ENCODE measurements at regions not wholly inside any gene's neighbourhood (a gene's known extent, or its start where the extent isn't known, plus 50 kb on each side); places are given as distances from the start of the nearest gene placed in this dataset.
"Not testable (repeated sequence)": the region's sequence is repeated elsewhere in the genome, so short reads cannot be mapped to it uniquely, and the experiment has no call there.

GRCh38 chr6:151178373-151178772 lies 61.4 kb upstream of the AKAP12 start:
- TF ChIP-seq CTCF (IDR thresholded peaks at IDR 0.05), result no peak
- intact Hi-C loops (cut with DNase I), result no loop called here
- no peaks in the 10 kb centered on the region for H3K9me3 ChIP-seq
- H3K27me3 ChIP-seq, result no peaks in the 10 kb centered on the region
- no peaks in the 10 kb centered on the region for H3K4me1 ChIP-seq
- H3K27ac ChIP-seq, result no peak overlapping the region
- H3K36me3 ChIP-seq, result no peaks in the 10 kb centered on the region
- no peak for DNase-seq (ENCODE audit: low spot score in 2 of 2)
- no peak overlapping the region for H3K4me3 ChIP-seq

GRCh38 chr6:151179321-151179720 lies 60.4 kb upstream of the AKAP12 start:
- no peaks in the 10 kb centered on the region for H3K27me3 ChIP-seq
- no peak overlapping the region for H3K27ac ChIP-seq
- no peaks in the 10 kb centered on the region for H3K4me1 ChIP-seq
- H3K9me3 ChIP-seq, result no peaks in the 10 kb centered on the region
- no peak overlapping the region for H3K4me3 ChIP-seq
- TF ChIP-seq CTCF (IDR thresholded peaks at IDR 0.05), result no peak
- intact Hi-C loops (cut with DNase I), result no loop called here
- no peaks in the 10 kb centered on the region for H3K36me3 ChIP-seq
- DNase-seq (ENCODE audit: low spot score in 2 of 2), result no peak

- intact Hi-C loops (cut with DNase I), result no loop called here
- no peaks in the 10 kb centered on the region for H3K27me3 ChIP-seq
- no peaks in the 10 kb centered on the region for H3K36me3 ChIP-seq
- H3K4me3 ChIP-seq, result no peak overlapping the region
- no peaks in the 10 kb centered on the region for H3K9me3 ChIP-seq
- no peak for TF ChIP-seq CTCF (IDR thresholded peaks at IDR 0.05)
- no peak for DNase-seq (ENCODE audit: low spot score in 2 of 2)
- H3K4me1 ChIP-seq, result no peaks in the 10 kb centered on the region
- H3K27ac ChIP-seq, result no peak overlapping the region
Measured at GRCh38 chr6:151180330-151181048, 59.3 kb upstream of the AKAP12 start.

GRCh38 chr6:151181706-151182363 lies 57.9 kb upstream of the AKAP12 start:
- DNase-seq (ENCODE audit: low spot score in 2 of 2), result no peak
- Histone ChIP-seq H3K36me3 (no peaks in the 10 kb centered on the region), H3K9me3 (no peaks in the 10 kb centered on the region), H3K27me3 (no peaks in the 10 kb centered on the region), H3K4me3 (no peak overlapping the region), H3K27ac (no peak overlapping the region), H3K4me1 (no peaks in the 10 kb centered on the region)
- intact Hi-C loops (cut with DNase I), result no loop called here
- TF ChIP-seq CTCF (IDR thresholded peaks at IDR 0.05), result no peak

- H3K4me3 ChIP-seq; H3K9me3 ChIP-seq; intact Hi-C loops (cut with DNase I): not testable (repeated sequence)
Measured at GRCh38 chr6:151182958-151183357, 56.8 kb upstream of the AKAP12 start.

GRCh38 chr6:151185148-151185547 lies 54.6 kb upstream of the AKAP12 start:
- intact Hi-C loops (cut with DNase I), result no loop called here
- H3K27me3 ChIP-seq, result no peaks in the 10 kb centered on the region
- H3K4me1 ChIP-seq, result no peaks in the 10 kb centered on the region
- H3K36me3 ChIP-seq, result no peaks in the 10 kb centered on the region
- H3K9me3 ChIP-seq, result no peaks in the 10 kb centered on the region
- no peak overlapping the region for H3K27ac ChIP-seq
- TF ChIP-seq CTCF (IDR thresholded peaks at IDR 0.05), result no peak
- no peak overlapping the region for H3K4me3 ChIP-seq
- DNase-seq (ENCODE audit: low spot score in 2 of 2), result no peak

More at GRCh38 chr6:151182958-151183357, 56.8 kb upstream of the AKAP12 start:
- not testable (repeated sequence) for H3K4me1 ChIP-seq; DNase-seq (ENCODE audit: low spot score in 2 of 2); H3K27ac ChIP-seq; H3K27me3 ChIP-seq; H3K36me3 ChIP-seq
